OCI-LY1 (cell line): ENCODE measurements at regions not wholly inside any gene's neighbourhood (a gene's known extent, or its start where the extent isn't known, plus 50 kb on each side); places are given as distances from the start of the nearest gene placed in this dataset.

ENCODE experiments used
- EZH2 ChIP-seq: fragments of 200-600 bp; sonication (generic), shearing (Covaris generic); IDR thresholded peaks from 2 replicates; pipeline ENCODE4 v1.8.0; 2017; ENCODE audit warnings: borderline replicate concordance, mixed run types, mild to moderate bottlenecking, antibody characterized with exemption, low read length, moderate library complexity, mixed read lengths
- TF ChIP-seq, protein P1 (sequence below): fragments of 200-600 bp; sonication (generic), shearing (Covaris generic); IDR thresholded peaks from 2 replicates; pipeline ENCODE4 v1.5.1; 2017; ENCODE audit warnings: mild to moderate bottlenecking, antibody characterized with exemption, low read length, moderate library complexity, mixed read lengths

DNA sequence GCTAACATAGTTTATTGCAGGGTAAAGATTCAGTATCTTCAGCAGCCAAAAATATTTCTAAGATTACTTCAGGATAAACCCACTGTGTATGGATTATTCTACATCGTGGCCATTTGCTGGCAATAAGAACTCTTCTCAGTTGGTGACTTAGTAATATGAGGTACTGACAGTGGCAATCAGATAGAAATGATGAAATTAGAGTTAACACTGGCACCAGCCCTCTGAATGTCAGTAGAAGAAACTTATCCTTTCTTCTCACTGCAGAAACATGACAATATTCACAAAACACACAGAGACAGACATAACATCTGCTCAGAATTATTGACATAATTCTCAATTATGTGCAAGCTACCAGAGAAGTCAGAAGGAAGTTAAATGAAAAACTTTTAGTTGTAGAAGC is 246.3 kb upstream of the COL3A1 start:
- TF ChIP-seq, protein P1, sequence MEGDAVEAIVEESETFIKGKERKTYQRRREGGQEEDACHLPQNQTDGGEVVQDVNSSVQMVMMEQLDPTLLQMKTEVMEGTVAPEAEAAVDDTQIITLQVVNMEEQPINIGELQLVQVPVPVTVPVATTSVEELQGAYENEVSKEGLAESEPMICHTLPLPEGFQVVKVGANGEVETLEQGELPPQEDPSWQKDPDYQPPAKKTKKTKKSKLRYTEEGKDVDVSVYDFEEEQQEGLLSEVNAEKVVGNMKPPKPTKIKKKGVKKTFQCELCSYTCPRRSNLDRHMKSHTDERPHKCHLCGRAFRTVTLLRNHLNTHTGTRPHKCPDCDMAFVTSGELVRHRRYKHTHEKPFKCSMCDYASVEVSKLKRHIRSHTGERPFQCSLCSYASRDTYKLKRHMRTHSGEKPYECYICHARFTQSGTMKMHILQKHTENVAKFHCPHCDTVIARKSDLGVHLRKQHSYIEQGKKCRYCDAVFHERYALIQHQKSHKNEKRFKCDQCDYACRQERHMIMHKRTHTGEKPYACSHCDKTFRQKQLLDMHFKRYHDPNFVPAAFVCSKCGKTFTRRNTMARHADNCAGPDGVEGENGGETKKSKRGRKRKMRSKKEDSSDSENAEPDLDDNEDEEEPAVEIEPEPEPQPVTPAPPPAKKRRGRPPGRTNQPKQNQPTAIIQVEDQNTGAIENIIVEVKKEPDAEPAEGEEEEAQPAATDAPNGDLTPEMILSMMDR = no peak
- TF ChIP-seq EZH2 = no peak
